HEK293 (cell line): ENCODE measurements at regions not wholly inside any gene's neighbourhood (a gene's known extent, or its start where the extent isn't known, plus 50 kb on each side); places are given as distances from the start of the nearest gene placed in this dataset.
A peak's percentile ranks its signal among the peaks of the same experiment; 100 is the strongest.
"Not testable (repeated sequence)": the region's sequence is repeated elsewhere in the genome, so short reads cannot be mapped to it uniquely, and the experiment has no call there.

Experiments used
- CTCF ChIA-PET: fragments of 350-600 bp; formaldehyde crosslinking; extraction: SDS; loops from one replicate; lab custom pipeline; 2021; ENCODE audit warnings: antibody characterized with exemption; lab: Yijun Ruan, JAX
- POLR2A ChIA-PET: fragments of 300-600 bp; formaldehyde crosslinking; extraction: SDS; loops from one replicate; lab custom pipeline; 2020; ENCODE audit warnings: antibody characterized with exemption, inconsistent platforms; lab: Yijun Ruan, JAX
- H3K27ac ChIP-seq: fragments of 200-500 bp; sonication (Bioruptor generic); 2 replicates; pipeline ENCODE4 v1.5.1; 2014; ENCODE audit warnings: low read depth, low read length, control low read depth, inconsistent platforms; ENCODE audit errors: extremely low read depth
- H3K36me3 ChIP-seq, 2 experiments: fragments of 200-500 bp in 1 of 2; sonication (Bioruptor generic) in 1 of 2; 1 replicate in 1 of 2; 2 replicates in 1 of 2; pipeline ENCODE4 v1.5.1; 2014 to 2017; ENCODE audit warnings: inconsistent platforms in 2 of 2, low read length in 2 of 2; ENCODE audit not compliant: control insufficient read depth in 2 of 2, insufficient read depth in 1 of 2
- H3K4me1 ChIP-seq: fragments of 200-500 bp; sonication (Bioruptor generic); 2 replicates; pipeline ENCODE4 v1.5.1; 2014; ENCODE audit warnings: mild to moderate bottlenecking, low read length, inconsistent platforms; ENCODE audit not compliant: control insufficient read depth, insufficient read depth
- H3K4me3 ChIP-seq: 2 replicates; pipeline ENCODE4 v1.5.1; 2011; ENCODE audit warnings: low read depth, mild to moderate bottlenecking, control low read depth, low read length, moderate library complexity
- H3K9me3 ChIP-seq: fragments of 200-500 bp; sonication (Bioruptor generic); 2 replicates; pipeline ENCODE4 v1.5.1; 2014; ENCODE audit warnings: low read depth, low read length, inconsistent platforms; ENCODE audit not compliant: control insufficient read depth, insufficient read depth
- GLI4 ChIP-seq: fragments of 450-650 bp; formaldehyde crosslinking; IDR thresholded peaks from 2 replicates; pipeline ENCODE4 v1.5.1; 2016; ENCODE audit warnings: missing biosample characterization, missing genetic modification characterization
- GLIS1 ChIP-seq: fragments of 450-650 bp; formaldehyde crosslinking; IDR thresholded peaks from 2 replicates; pipeline ENCODE4 v1.5.1; 2016; ENCODE audit warnings: missing biosample characterization, missing genetic modification characterization
- MZF1 ChIP-seq: fragments of 450-650 bp; formaldehyde crosslinking; IDR thresholded peaks from 2 replicates; pipeline ENCODE4 v1.5.1; 2017; ENCODE audit warnings: missing biosample characterization, missing genetic modification characterization, borderline replicate concordance
- OSR2 ChIP-seq: fragments of 450-650 bp; formaldehyde crosslinking; IDR thresholded peaks from 2 replicates; pipeline ENCODE4 v1.5.1; 2016; ENCODE audit warnings: missing biosample characterization, missing genetic modification characterization
- SCRT1 ChIP-seq: fragments of 450-650 bp; formaldehyde crosslinking; IDR thresholded peaks from 2 replicates; pipeline ENCODE4 v1.5.1; 2016; ENCODE audit warnings: missing biosample characterization, missing genetic modification characterization, borderline replicate concordance
- ZFP37 ChIP-seq: fragments of 450-650 bp; formaldehyde crosslinking; IDR thresholded peaks from 2 replicates; pipeline ENCODE4 v1.5.1; 2016; ENCODE audit warnings: missing biosample characterization, missing genetic modification characterization
- ZFP69B ChIP-seq: fragments of 450-650 bp; formaldehyde crosslinking; IDR thresholded peaks from 2 replicates; pipeline ENCODE4 v1.5.1; 2016; ENCODE audit warnings: missing biosample characterization, missing genetic modification characterization
- ZNF274 ChIP-seq, 2 experiments: fragments of 200-500 bp in 1 of 2; fragments of 450-650 bp in 1 of 2; sonication (Bioruptor generic) in 1 of 2; formaldehyde crosslinking in 1 of 2; IDR thresholded peaks; 2 replicates each; pipeline versions ENCODE4 v1.5.1 to v1.6.1; 2014 to 2016; ENCODE audit warnings: borderline replicate concordance in 1 of 2, inconsistent platforms in 1 of 2, low read length in 1 of 2, missing biosample characterization in 1 of 2, missing genetic modification characterization in 1 of 2
- ZNF302 ChIP-seq: fragments of 450-650 bp; formaldehyde crosslinking; IDR thresholded peaks from 2 replicates; pipeline ENCODE4 v1.5.1; 2016; ENCODE audit warnings: missing biosample characterization, missing genetic modification characterization, low read depth
- ZNF350 ChIP-seq: fragments of 450-650 bp; formaldehyde crosslinking; IDR thresholded peaks from 2 replicates; pipeline ENCODE4 v1.5.0; 2017; ENCODE audit warnings: missing biosample characterization, mild to moderate bottlenecking, missing genetic modification characterization
- ZNF394 ChIP-seq: fragments of 450-650 bp; formaldehyde crosslinking; IDR thresholded peaks from 2 replicates; pipeline ENCODE4 v1.5.1; 2016; ENCODE audit warnings: missing biosample characterization, missing genetic modification characterization, mild to moderate bottlenecking, moderate library complexity, borderline replicate concordance
- ZNF529 ChIP-seq: fragments of 450-650 bp; formaldehyde crosslinking; IDR thresholded peaks from 2 replicates; pipeline ENCODE4 v1.5.1; 2017; ENCODE audit warnings: missing genetic modification characterization, missing biosample characterization; ENCODE audit not compliant: insufficient replicate concordance
- ZNF610 ChIP-seq: fragments of 450-650 bp; formaldehyde crosslinking; IDR thresholded peaks from 2 replicates; pipeline ENCODE4 v1.5.1; 2016; ENCODE audit warnings: missing biosample characterization, missing genetic modification characterization, borderline replicate concordance
- ZNF654 ChIP-seq: fragments of 450-650 bp; formaldehyde crosslinking; IDR thresholded peaks from 2 replicates; pipeline ENCODE4 v1.5.1; 2016; ENCODE audit warnings: low read depth, missing biosample characterization, missing genetic modification characterization
- ZSCAN30 ChIP-seq: fragments of 450-650 bp; IDR thresholded peaks from 2 replicates; pipeline ENCODE4 v1.5.1; 2018; ENCODE audit warnings: missing biosample characterization, mild to moderate bottlenecking, missing genetic modification characterization, moderate library complexity
- TF ChIP-seq, protein P1 (sequence below): IDR thresholded peaks from 2 replicates; pipeline ENCODE4 v1.6.1; 2011; ENCODE audit warnings: mild to moderate bottlenecking, low read depth, low read length, borderline replicate concordance
- TF ChIP-seq, protein P2 (sequence below): fragments of 450-650 bp; formaldehyde crosslinking; IDR thresholded peaks from 2 replicates; pipeline ENCODE4 v1.5.1; 2016; ENCODE audit warnings: missing biosample characterization, missing genetic modification characterization
- TF ChIP-seq, protein P3 (sequence below): fragments of 450-650 bp; formaldehyde crosslinking; IDR thresholded peaks from 2 replicates; pipeline ENCODE4 v1.5.1; 2016; ENCODE audit warnings: missing biosample characterization, missing genetic modification characterization

DNA sequence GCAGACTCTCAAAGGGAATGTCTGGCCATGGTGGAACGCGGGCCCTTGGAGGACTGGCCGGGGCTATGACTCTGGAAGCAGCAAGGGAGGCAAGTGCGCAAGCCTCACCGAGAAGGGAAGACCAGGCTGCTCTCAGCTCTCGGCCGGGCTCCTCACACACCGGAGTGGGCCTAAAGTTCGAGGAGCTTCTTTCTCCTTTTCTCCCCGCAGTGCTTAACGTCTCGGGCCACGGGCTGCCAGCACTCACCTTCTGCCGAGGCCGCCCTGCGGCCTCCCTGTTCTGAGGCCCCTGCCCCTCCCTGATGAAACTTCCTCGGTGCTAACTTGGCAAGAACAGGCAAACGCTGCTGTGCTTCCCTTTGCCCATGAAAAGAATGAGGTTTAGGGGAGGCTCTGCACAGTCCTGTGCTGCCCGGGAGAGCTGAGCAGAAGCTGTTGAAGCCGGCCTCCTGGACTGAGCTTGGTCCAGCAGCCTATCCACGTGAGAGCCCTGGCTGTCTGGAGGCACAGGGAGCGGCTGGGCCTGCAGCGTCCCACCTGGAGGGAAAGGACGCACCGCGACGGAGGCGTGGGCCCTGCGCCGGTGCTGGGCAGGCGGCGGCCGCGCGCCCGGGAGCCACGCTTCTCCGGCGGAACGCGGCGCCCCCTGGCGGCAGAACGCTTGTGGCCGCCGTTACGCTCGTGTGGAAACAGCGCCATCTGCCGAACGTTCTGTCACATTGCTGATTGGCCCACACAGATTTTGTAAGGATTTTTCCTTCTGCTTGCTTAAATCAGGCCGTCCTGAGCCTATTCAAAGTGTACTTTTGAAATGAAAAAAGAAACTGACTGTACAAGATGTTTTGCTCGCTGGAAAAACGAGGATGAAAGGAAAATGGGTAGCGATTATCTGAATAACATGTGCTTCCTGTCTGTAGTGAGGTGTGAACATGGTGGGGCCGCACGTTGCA, 65.0 kb upstream of the TMEM45B start (continued):
- TF ChIP-seq, protein P1, sequence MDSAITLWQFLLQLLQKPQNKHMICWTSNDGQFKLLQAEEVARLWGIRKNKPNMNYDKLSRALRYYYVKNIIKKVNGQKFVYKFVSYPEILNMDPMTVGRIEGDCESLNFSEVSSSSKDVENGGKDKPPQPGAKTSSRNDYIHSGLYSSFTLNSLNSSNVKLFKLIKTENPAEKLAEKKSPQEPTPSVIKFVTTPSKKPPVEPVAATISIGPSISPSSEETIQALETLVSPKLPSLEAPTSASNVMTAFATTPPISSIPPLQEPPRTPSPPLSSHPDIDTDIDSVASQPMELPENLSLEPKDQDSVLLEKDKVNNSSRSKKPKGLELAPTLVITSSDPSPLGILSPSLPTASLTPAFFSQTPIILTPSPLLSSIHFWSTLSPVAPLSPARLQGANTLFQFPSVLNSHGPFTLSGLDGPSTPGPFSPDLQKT: no peak
- TF ChIP-seq MZF1: no peak
- no peak for TF ChIP-seq ZNF394
- TF ChIP-seq GLIS1 (tag by site-specific recombination): peak; percentile 47; the same call in 1 of the 2 replicates
- TF ChIP-seq ZFP69B (tag by site-specific recombination): no peak
- TF ChIP-seq, protein P2, sequence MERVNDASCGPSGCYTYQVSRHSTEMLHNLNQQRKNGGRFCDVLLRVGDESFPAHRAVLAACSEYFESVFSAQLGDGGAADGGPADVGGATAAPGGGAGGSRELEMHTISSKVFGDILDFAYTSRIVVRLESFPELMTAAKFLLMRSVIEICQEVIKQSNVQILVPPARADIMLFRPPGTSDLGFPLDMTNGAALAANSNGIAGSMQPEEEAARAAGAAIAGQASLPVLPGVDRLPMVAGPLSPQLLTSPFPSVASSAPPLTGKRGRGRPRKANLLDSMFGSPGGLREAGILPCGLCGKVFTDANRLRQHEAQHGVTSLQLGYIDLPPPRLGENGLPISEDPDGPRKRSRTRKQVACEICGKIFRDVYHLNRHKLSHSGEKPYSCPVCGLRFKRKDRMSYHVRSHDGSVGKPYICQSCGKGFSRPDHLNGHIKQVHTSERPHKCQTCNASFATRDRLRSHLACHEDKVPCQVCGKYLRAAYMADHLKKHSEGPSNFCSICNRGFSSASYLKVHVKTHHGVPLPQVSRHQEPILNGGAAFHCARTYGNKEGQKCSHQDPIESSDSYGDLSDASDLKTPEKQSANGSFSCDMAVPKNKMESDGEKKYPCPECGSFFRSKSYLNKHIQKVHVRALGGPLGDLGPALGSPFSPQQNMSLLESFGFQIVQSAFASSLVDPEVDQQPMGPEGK (tag by site-specific recombination): no peak
- no peak for TF ChIP-seq ZNF350 (tag by site-specific recombination)
- TF ChIP-seq ZNF274 (IDR thresholded peaks at IDR 0.05; ENCODE audit: low read length): no peak
- no peak for TF ChIP-seq ZNF274 (tag by site-specific recombination; IDR thresholded peaks at IDR 0.05; ENCODE audit: borderline replicate concordance)
- peak; percentile 42 for TF ChIP-seq ZNF654 (tag by site-specific recombination)
- TF ChIP-seq OSR2: no peak
- TF ChIP-seq ZFP37: no peak
- TF ChIP-seq, protein P3, sequence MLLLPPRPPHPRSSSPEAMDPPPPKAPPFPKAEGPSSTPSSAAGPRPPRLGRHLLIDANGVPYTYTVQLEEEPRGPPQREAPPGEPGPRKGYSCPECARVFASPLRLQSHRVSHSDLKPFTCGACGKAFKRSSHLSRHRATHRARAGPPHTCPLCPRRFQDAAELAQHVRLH (tag by site-specific recombination): no peak
- no peak for TF ChIP-seq GLI4 (tag by site-specific recombination)
- TF ChIP-seq ZNF302 (tag by site-specific recombination): no peak
- TF ChIP-seq ZSCAN30 (tag by site-specific recombination): peak; percentile 87
- TF ChIP-seq ZNF610 (tag by site-specific recombination): no peak

DNA sequence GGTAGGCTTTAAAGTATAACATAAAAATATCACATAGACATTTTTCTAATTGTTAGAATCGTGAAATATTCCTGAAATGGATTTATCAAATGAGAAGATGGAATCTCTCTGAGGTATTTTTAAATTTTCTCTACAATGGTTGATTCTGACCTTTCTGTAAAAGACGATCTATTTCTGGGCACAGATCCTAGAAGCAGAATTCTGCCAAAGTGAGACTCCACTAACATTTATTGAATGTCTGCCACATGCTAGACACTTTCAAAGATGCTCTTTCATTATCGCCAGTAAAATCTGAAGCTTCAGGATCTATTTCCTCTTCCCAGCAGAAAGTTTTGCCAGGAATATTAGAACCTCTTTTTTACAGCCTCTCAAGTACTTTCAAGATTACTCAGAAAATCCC, 64.1 kb upstream of the TMEM45B start:
- CTCF ChIA-PET: interaction anchor here (0.6 to 3.3 kb wide), 12 partner anchors 24 to 849 kb away, joined by 3 to 44 read pairs (median 4); no protein-coding TSS in a partner anchor
- TF ChIP-seq ZNF529 (tag by site-specific recombination): no peak
- TF ChIP-seq SCRT1 (tag by site-specific recombination): no peak
- TF ChIP-seq ZFP37: no peak
- TF ChIP-seq, all 188 proteins: peak for 0
- Histone ChIP-seq H3K36me3 (no peaks in the 10 kb centered on the region), H3K4me3 (no peak overlapping the region), H3K27ac (no peak overlapping the region), H3K9me3 (no peaks in the 10 kb centered on the region), H3K4me1 (no peaks in the 10 kb centered on the region)
- POLR2A ChIA-PET: no interaction called here

- H3K36me3 ChIP-seq, POLR2A ChIA-PET, H3K4me3 ChIP-seq, H3K27ac ChIP-seq, CTCF ChIA-PET, H3K9me3 ChIP-seq, H3K4me1 ChIP-seq: not testable (repeated sequence)
These were observed 52.1 kb upstream of the TMEM45B start for GRCh38 chr11:129763569-129763968.

DNA sequence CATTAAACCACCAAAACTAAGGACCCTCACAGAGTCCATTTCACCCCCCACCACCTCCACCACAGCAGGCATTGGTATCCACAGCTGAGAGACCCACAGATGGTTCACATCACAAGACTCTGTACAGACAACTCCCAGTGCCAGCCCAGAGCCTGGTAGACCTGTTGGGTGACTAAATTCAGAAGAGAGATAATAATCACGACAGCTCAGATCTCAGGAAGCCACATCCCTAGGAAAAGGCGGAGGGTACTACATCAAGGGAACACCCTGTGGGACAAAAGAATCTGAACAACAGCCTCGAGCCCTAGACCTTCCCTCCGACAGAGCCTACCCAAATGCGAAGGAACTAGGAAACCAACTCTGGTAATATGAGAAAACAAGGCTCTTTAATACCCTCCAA, 51.4 kb upstream of the TMEM45B start:
- H3K27ac ChIP-seq, H3K9me3 ChIP-seq, POLR2A ChIA-PET, H3K4me1 ChIP-seq, H3K36me3 ChIP-seq, H3K4me3 ChIP-seq: not testable (repeated sequence)
- CTCF ChIA-PET: interaction anchor here (0.7 kb wide), 1 partner anchor 32 kb away, joined by 3 read pairs; no protein-coding TSS in a partner anchor
